ENCODE measurements at regions not wholly inside any gene's neighbourhood (a gene's known extent, or its start where the extent isn't known, plus 50 kb on each side); places are given as distances from the start of the nearest gene placed in this dataset.
"Not testable (repeated sequence)": the region's sequence is repeated elsewhere in the genome, so short reads cannot be mapped to it uniquely, and the experiment has no call there.

DNA sequence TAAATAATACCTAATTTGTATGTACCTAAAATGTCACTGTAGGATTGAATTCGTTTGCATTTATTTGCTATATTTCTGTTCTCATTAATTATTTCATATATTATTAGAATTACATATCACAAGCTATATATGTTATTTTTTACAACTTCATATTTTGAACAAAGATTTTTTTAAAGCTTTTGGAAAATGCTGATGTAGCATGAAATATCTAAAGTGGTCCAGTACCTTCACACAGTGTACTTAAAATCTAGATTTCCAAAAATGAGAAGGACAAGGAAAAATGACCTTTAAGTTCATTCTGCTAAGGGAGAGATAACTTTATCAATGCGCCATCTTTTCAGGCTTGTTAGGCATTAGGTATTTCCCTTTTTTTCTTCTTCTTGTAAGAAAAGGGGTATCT lies 71.8 kb downstream of the LARP7 start:
- Histone ChIP-seq H3K4me3 (no peak overlapping the region), H3K4me1 (no peaks in the 10 kb centered on the region), H3K9me3 (replicated peaks) (no peaks in the 10 kb centered on the region), H3K27me3 (0 out of 2 replicates have a peak, but pooled peaks cover 3% of the 10 kb centered on the region), H3K27ac (no peak overlapping the region), H3K36me3 (no peaks in the 10 kb centered on the region)
- DNase-seq = no peak

- no peak overlapping the region for H3K4me3 ChIP-seq
- no peak overlapping the region for H3K27ac ChIP-seq
- H3K4me1 ChIP-seq = no peaks in the 10 kb centered on the region
- no peak for DNase-seq
- H3K36me3 ChIP-seq = no peaks in the 10 kb centered on the region
- H3K9me3 ChIP-seq (replicated peaks) = no peaks in the 10 kb centered on the region
- H3K27me3 ChIP-seq = no peaks in the 10 kb centered on the region
These were observed 78.3 kb downstream of the LARP7 start for GRCh38 chr4:112714922-112715901.

GRCh38 chr4:112717856-112718255 lies 80.9 kb downstream of the LARP7 start:
- Histone ChIP-seq H3K27ac (no peak overlapping the region), H3K36me3 (no peaks in the 10 kb centered on the region), H3K27me3 (no peaks in the 10 kb centered on the region), H3K4me1 (no peaks in the 10 kb centered on the region), H3K4me3 (no peak overlapping the region), H3K9me3 (replicated peaks) (no peaks in the 10 kb centered on the region)
- DNase-seq = no peak

DNA sequence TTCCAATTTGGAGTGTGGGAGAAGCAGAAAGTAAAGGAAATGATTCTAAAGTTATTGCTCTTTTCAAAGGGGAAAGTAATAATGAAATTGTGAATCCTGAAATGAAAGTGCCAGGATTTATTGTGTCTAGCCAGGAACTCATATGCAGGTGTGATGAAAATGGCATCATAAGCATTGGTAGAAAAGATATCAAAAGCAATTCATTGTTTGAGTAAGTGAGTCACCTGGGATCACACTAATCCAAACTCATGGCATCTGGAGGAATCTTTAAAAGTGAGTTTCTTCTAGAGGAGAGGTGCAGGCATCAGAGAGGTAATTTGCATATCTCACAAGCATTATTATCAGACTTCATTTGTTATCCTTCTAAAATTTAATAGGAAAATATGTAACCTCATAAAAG lies 84.7 kb downstream of the LARP7 start:
- H3K27me3 ChIP-seq = no peaks in the 10 kb centered on the region
- H3K4me3 ChIP-seq = no peak overlapping the region
- no peak for DNase-seq
- H3K4me1 ChIP-seq = 0 out of 2 replicates have a peak, but pooled peaks cover 3% of the 10 kb centered on the region
- H3K9me3 ChIP-seq (replicated peaks) = 0 out of 2 replicates have a peak, but pooled peaks cover 2% of the 10 kb centered on the region
- no peaks in the 10 kb centered on the region for H3K36me3 ChIP-seq
- H3K27ac ChIP-seq = no peak overlapping the region

DNA sequence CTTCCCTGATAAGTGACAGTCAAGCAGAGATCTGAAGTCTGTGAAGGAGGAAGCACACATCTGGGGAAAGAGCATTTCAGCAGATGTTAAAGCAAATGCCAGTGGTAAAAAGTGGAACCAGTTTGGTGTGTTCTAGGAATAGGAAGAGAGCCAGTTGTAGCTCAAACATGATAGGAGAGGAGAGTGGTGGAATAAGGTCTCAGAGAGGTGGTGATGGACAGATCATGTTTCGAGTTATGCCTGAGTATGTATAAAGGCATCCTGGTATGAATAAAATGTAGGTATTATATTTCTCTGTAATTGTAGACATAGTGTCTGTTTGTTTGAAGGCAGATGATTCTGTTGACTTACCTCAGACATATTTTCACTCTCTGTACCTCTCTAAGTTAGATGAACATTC lies 89.1 kb downstream of the LARP7 start:
- Histone ChIP-seq H3K36me3 (no peaks in the 10 kb centered on the region), H3K27ac (no peak overlapping the region), H3K4me3 (no peak overlapping the region), H3K9me3 (replicated peaks) (0 out of 2 replicates have a peak, but pooled peaks cover 2% of the 10 kb centered on the region), H3K27me3 (no peaks in the 10 kb centered on the region), H3K4me1 (0 out of 2 replicates have a peak, but pooled peaks cover 3% of the 10 kb centered on the region)
- no peak for DNase-seq

DNA sequence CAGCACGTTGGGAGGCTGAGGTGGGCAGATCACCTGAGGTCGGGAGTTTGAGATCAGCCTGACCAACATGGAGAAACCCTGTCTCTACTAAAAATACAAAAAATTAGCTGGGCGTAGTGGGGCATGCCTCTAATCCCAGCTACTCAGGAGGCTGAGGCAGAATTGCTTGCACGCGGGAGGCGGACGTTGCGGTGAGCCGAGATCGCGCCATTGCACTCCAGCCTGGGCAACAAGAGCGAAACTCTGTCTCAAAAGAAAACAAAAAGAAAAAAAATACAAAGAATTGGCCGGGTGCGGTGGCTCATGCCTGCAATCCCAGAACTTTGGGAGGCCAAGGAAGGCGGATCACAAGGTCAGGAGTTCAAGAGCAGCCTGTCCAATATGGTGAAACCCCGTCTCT lies 90.8 kb downstream of the LARP7 start:
- not testable (repeated sequence) for H3K4me3 ChIP-seq; H3K27me3 ChIP-seq; DNase-seq; H3K27ac ChIP-seq; H3K36me3 ChIP-seq; H3K9me3 ChIP-seq (replicated peaks)
- H3K4me1 ChIP-seq = peaks cover 14% of the 10 kb centered on the region; the same call in 1 of the 2 replicates

DNA sequence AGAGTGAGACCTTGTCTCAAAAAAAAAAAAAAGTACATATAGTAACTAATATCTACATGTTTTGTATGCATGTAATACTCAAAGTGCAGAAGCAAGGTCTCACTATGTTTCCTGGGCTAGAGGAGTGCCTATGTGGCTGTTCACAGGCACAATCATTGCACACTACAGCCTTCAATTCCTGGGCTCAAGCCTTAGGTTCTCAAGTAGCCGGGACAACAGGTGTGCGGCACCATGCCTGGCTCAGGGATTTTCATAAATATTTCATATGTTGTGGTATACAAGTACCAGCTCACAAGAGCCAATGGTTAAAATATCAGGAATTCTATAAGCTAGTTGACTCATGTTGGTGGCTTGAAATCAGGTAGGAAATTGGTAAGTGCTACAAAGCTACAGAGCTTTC lies 94.8 kb downstream of the LARP7 start:
- Histone ChIP-seq H3K4me1 (peaks cover 11% of the 10 kb centered on the region; the same call in 1 of the 2 replicates), H3K4me3 (no peak overlapping the region), H3K27ac (no peak overlapping the region), H3K36me3 (no peaks in the 10 kb centered on the region), H3K9me3 (replicated peaks) (no peaks in the 10 kb centered on the region; the same call in 1 of the 2 replicates), H3K27me3 (no peaks in the 10 kb centered on the region)
- DNase-seq = peak; percentile 36 to 64

GRCh38 chr4:112732142-112732541 lies 95.2 kb downstream of the LARP7 start:
- Histone ChIP-seq H3K36me3 (no peaks in the 10 kb centered on the region), H3K27me3 (no peaks in the 10 kb centered on the region), H3K27ac (no peak overlapping the region), H3K9me3 (replicated peaks) (no peaks in the 10 kb centered on the region; the same call in 1 of the 2 replicates), H3K4me1 (peaks cover 11% of the 10 kb centered on the region; the same call in 1 of the 2 replicates), H3K4me3 (no peak overlapping the region)
- DNase-seq = no peak

GRCh38 chr4:112735474-112735951 lies 98.6 kb downstream of the LARP7 start:
- Histone ChIP-seq H3K36me3 (no peaks in the 10 kb centered on the region), H3K9me3 (replicated peaks) (no peaks in the 10 kb centered on the region; the same call in 1 of the 2 replicates), H3K27ac (no peak overlapping the region), H3K27me3 (no peaks in the 10 kb centered on the region), H3K4me3 (no peak overlapping the region), H3K4me1 (peaks cover 14% of the 10 kb centered on the region)
- no peak for DNase-seq

DNA sequence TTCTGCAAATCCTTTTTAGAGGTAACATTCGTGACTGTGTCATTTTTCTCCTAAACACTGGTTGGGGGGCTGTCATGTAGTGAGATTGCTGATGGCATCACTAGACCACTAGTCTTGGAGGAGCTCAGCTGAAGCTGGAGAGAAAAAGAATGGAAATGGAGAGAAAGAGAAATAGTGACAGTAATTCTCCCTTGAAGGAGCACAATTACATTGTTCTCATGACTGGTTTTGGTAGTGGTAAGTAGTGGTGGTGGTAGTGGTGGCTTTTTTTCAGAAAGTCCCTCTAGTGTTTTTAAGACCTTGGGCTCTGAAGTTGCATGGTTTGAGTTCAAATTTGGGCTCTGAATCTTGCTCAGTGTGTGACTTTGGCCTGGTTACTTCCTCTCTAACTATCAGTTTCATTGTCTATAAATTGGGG lies 99.8 kb downstream of the LARP7 start:
- no peaks in the 10 kb centered on the region; the same call in 1 of the 2 replicates for H3K9me3 ChIP-seq (replicated peaks)
- H3K4me3 ChIP-seq = no peak overlapping the region
- peaks cover 10% of the 10 kb centered on the region for H3K4me1 ChIP-seq
- H3K36me3 ChIP-seq = no peaks in the 10 kb centered on the region
- no peak overlapping the region for H3K27ac ChIP-seq
- no peaks in the 10 kb centered on the region for H3K27me3 ChIP-seq
- no peak for DNase-seq

- Histone ChIP-seq H3K4me3 (no peak overlapping the region), H3K4me1 (peaks cover 2% of the 10 kb centered on the region), H3K9me3 (replicated peaks) (no peaks in the 10 kb centered on the region; the same call in 1 of the 2 replicates), H3K27me3 (no peaks in the 10 kb centered on the region), H3K36me3 (no peaks in the 10 kb centered on the region), H3K27ac (no peak overlapping the region)
- no peak for DNase-seq
These were observed 102.5 kb downstream of the LARP7 start for GRCh38 chr4:112739442-112739841.

DNA sequence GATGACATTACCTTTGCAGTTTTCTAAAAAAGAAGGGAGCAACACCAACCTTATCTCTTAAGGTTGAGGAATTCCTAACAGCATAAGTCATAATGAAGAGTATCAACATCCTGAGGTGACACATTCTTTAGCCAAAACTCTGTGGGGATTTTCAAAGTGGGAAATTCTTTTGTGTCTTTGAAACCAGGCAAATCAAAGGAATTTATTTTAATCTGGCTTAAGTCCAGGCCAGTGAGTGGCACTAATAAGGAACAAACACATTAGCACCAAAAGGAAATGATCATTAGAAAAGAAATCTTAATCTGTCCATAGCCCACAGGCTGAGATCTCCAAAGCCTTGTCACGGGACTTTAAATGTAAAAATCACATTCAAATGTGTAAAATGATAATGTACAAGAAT lies 110.1 kb downstream of the LARP7 start:
- no peak for DNase-seq
- Histone ChIP-seq H3K9me3 (replicated peaks) (no peaks in the 10 kb centered on the region), H3K36me3 (no peaks in the 10 kb centered on the region), H3K4me1 (peaks cover 32% of the 10 kb centered on the region), H3K27ac (no peak overlapping the region), H3K4me3 (no peak overlapping the region), H3K27me3 (no peaks in the 10 kb centered on the region)

GRCh38 chr4:112748352-112748878 lies 111.5 kb downstream of the LARP7 start:
- no peaks in the 10 kb centered on the region for H3K9me3 ChIP-seq (replicated peaks)
- no peak overlapping the region for H3K27ac ChIP-seq
- peaks cover 32% of the 10 kb centered on the region for H3K4me1 ChIP-seq
- peak; percentile 36 to 65 for DNase-seq
- no peaks in the 10 kb centered on the region for H3K36me3 ChIP-seq
- no peaks in the 10 kb centered on the region for H3K27me3 ChIP-seq
- no peak overlapping the region for H3K4me3 ChIP-seq

- not testable (repeated sequence) for H3K27ac ChIP-seq; H3K4me3 ChIP-seq; H3K27me3 ChIP-seq; DNase-seq; H3K9me3 ChIP-seq (replicated peaks); H3K36me3 ChIP-seq
- peaks cover 32% of the 10 kb centered on the region for H3K4me1 ChIP-seq
These were observed 113.8 kb downstream of the LARP7 start for GRCh38 chr4:112750749-112751148.

DNA sequence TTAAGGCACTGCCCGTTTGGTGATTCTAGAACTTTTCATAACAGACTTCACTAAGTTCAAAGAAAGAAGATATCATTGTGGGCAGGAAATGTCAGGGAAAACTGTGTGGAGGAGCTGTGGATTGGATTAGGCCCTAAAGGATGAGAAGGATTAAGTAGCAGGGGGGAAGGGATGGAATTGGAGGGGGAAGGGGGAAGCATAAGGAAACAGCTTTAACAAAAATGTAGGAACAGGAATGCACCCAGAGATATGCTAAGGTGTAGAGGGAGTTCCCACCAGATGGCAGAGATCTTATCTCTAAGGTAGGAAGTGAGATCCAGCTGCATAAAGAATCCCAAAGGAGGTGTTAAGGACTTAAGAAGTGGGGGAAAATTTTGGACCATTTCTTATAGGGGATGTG lies 114.5 kb downstream of the LARP7 start:
- H3K4me3 ChIP-seq = no peak overlapping the region
- no peaks in the 10 kb centered on the region for H3K36me3 ChIP-seq
- peaks cover 32% of the 10 kb centered on the region for H3K4me1 ChIP-seq
- no peaks in the 10 kb centered on the region for H3K27me3 ChIP-seq
- peak in 1 of 2 experiments; percentile 20 for DNase-seq
- no peaks in the 10 kb centered on the region for H3K9me3 ChIP-seq (replicated peaks)
- no peak overlapping the region for H3K27ac ChIP-seq
